ENCODE measurements at regions not wholly inside any gene's neighbourhood (a gene's known extent, or its start where the extent isn't known, plus 50 kb on each side); places are given as distances from the start of the nearest gene placed in this dataset.
"Not testable (repeated sequence)": the region's sequence is repeated elsewhere in the genome, so short reads cannot be mapped to it uniquely, and the experiment has no call there.

DNA sequence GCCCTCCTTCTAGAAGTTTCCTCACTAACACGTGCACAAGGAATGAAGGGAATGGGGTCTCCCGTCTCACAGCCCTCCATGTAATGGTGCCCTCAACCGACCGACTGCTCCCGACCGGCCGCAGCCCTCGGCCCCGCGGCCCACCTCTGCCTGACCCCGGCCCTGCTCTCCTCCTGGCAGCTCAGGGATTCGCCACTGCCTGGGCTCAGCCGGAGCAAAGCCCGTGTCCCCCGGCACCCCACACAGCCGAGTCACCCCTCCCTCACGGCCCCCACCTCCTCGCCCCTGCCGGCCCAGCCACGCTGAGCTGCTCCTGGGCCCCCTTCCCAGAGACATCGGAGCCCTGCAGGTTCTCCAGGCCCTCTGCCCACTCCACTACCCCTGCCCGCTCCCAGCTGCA lies 171.0 kb downstream of the TMEM121 start:
- TF ChIP-seq TAF1 (IDR thresholded peaks at IDR 0.05; ENCODE audit: low read depth, low read length); POLR2A (IDR thresholded peaks at IDR 0.05; ENCODE audit: low read depth, low read length); POLR2AphosphoS5 (IDR thresholded peaks at IDR 0.05; ENCODE audit: low read depth, low read length); PAX5 (IDR thresholded peaks at IDR 0.05; ENCODE audit: insufficient read depth, low read length, severe bottlenecking); SPI1 (IDR thresholded peaks at IDR 0.05; ENCODE audit: low read depth, low read length); POU2F2 (IDR thresholded peaks at IDR 0.05; ENCODE audit: low read depth, low read length): not testable (repeated sequence)
